Esophagus muscularis mucosa (tissue), 3 donors: ENCODE measurements at regions not wholly inside any gene's neighbourhood (a gene's known extent, or its start where the extent isn't known, plus 50 kb on each side); places are given as distances from the start of the nearest gene placed in this dataset.

Experiments used
- POLR2AphosphoS5 ChIP-seq, 2 donors: sonication (generic); formaldehyde crosslinking; IDR thresholded peaks; one replicate each; pipeline ENCODE4 v1.6.1; 2017; ENCODE audit warnings: antibody characterized with exemption in 2 of 2
- TF ChIP-seq, protein P1 (sequence below), 3 experiments: fragments of 200-600 bp in 2 of 3; fragments of 450-650 bp in 1 of 3; sonication (generic) in 2 of 3; IDR thresholded peaks; one replicate each; pipeline ENCODE4 v1.5.1; 2017 to 2019; ENCODE audit warnings: antibody characterized with exemption in 3 of 3, mild to moderate bottlenecking in 2 of 3, moderate library complexity in 1 of 3

DNA sequence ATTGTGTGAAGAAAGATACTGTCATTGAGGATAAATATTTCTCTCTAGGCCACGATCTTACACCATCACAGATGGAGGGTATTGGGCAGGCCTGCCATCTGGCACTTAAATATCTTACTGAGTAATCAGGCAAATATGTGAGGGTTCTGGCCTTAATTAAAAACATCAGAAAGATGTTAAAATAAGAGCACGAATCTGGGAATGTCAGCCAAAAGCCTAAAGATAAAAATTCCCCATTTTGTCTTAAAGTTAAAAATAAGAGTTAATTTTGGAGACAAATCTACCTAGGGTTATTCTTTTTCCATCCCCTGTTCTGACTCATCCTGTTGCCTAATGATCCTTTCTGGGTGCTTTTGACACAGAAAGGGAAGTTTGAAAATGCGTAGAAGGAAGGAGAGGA is 121.0 kb downstream of the SUCLG1 start:
- TF ChIP-seq, protein P1, sequence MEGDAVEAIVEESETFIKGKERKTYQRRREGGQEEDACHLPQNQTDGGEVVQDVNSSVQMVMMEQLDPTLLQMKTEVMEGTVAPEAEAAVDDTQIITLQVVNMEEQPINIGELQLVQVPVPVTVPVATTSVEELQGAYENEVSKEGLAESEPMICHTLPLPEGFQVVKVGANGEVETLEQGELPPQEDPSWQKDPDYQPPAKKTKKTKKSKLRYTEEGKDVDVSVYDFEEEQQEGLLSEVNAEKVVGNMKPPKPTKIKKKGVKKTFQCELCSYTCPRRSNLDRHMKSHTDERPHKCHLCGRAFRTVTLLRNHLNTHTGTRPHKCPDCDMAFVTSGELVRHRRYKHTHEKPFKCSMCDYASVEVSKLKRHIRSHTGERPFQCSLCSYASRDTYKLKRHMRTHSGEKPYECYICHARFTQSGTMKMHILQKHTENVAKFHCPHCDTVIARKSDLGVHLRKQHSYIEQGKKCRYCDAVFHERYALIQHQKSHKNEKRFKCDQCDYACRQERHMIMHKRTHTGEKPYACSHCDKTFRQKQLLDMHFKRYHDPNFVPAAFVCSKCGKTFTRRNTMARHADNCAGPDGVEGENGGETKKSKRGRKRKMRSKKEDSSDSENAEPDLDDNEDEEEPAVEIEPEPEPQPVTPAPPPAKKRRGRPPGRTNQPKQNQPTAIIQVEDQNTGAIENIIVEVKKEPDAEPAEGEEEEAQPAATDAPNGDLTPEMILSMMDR (IDR thresholded peaks at IDR 0.05) = no peak
- no peak for TF ChIP-seq POLR2AphosphoS5 (IDR thresholded peaks at IDR 0.05)
